Hepatocyte (in vitro differentiated cells): ENCODE measurements at regions not wholly inside any gene's neighbourhood (a gene's known extent, or its start where the extent isn't known, plus 50 kb on each side); places are given as distances from the start of the nearest gene placed in this dataset.

Experiments used
- DNase-seq: peaks from one replicate; pipeline ENCODE4 v3.0.0-alpha.2; 2016; ENCODE audit warnings: low spot score
- H2AFZ ChIP-seq: fragments of 200-600 bp; sonication (generic); 2 replicates; pipeline ENCODE4 v1.6.0; 2016; ENCODE audit warnings: antibody characterized with exemption, mild to moderate bottlenecking
- H3K27ac ChIP-seq: fragments of 200-600 bp; sonication (generic); 2 replicates; pipeline ENCODE4 v1.5.1; 2016; ENCODE audit warnings: mild to moderate bottlenecking
- H3K27me3 ChIP-seq: fragments of 200-600 bp; sonication (generic); 2 replicates; pipeline ENCODE4 v1.6.1; 2016
- H3K36me3 ChIP-seq: fragments of 200-600 bp; sonication (generic); replicated peaks from 2 replicates; pipeline ENCODE4 v1.5.1; 2016; ENCODE audit warnings: low read depth; ENCODE audit not compliant: insufficient read depth
- H3K4me1 ChIP-seq: fragments of 200-600 bp; sonication (generic); 2 replicates; pipeline ENCODE4 v1.5.1; 2016; ENCODE audit warnings: mild to moderate bottlenecking, moderate library complexity; ENCODE audit not compliant: insufficient read depth
- H3K4me2 ChIP-seq: fragments of 200-600 bp; sonication (generic); 2 replicates; pipeline ENCODE4 v1.6.0; 2016
- H3K4me3 ChIP-seq: fragments of 200-600 bp; sonication (generic); 2 replicates; pipeline ENCODE4 v1.5.1; 2016; ENCODE audit warnings: mild to moderate bottlenecking
- H3K79me2 ChIP-seq: fragments of 200-600 bp; sonication (generic); 2 replicates; pipeline ENCODE4 v1.6.0; 2017; ENCODE audit warnings: mild to moderate bottlenecking
- H3K9me2 ChIP-seq: fragments of 200-600 bp; sonication (generic); replicated peaks from 2 replicates; pipeline ENCODE4 v1.6.0; 2017; ENCODE audit warnings: mild to moderate bottlenecking; ENCODE audit not compliant: insufficient read depth
- H3K9me3 ChIP-seq: fragments of 200-600 bp; sonication (generic); 2 replicates; pipeline ENCODE4 v1.5.1; 2016; ENCODE audit warnings: low read depth, mild to moderate bottlenecking
- H4K20me1 ChIP-seq: fragments of 200-600 bp; sonication (generic); 2 replicates; pipeline ENCODE4 v1.6.0; 2016; ENCODE audit warnings: mild to moderate bottlenecking; ENCODE audit not compliant: insufficient read depth, poor library complexity, severe bottlenecking
- EZH2 ChIP-seq: fragments of 200-600 bp; sonication (generic); IDR thresholded peaks from 2 replicates; pipeline ENCODE4 v1.6.1; 2016; ENCODE audit warnings: antibody characterized with exemption, mild to moderate bottlenecking, borderline replicate concordance
- EZH2phosphoT487 ChIP-seq: fragments of 200-600 bp; sonication (generic); IDR thresholded peaks from one replicate; pipeline ENCODE4 v1.6.1; 2018; ENCODE audit warnings: antibody characterized with exemption, mild to moderate bottlenecking, low read depth, moderate library complexity; ENCODE audit not compliant: unreplicated experiment, severe bottlenecking
- WGBS: methylation state at CpG from one replicate; pipeline ENCODE4 v1.1.6; 2016; ENCODE audit warnings: low lambda C conversion rate; ENCODE audit errors: missing lambda C conversion rate; 5-methylcytosine and 5-hydroxymethylcytosine counted together
- TF ChIP-seq, protein P1 (sequence below): fragments of 200-600 bp; sonication (generic); IDR thresholded peaks from 2 replicates; pipeline ENCODE4 v1.5.1; 2016; ENCODE audit warnings: antibody characterized with exemption, mild to moderate bottlenecking; ENCODE audit not compliant: poor library complexity

DNA sequence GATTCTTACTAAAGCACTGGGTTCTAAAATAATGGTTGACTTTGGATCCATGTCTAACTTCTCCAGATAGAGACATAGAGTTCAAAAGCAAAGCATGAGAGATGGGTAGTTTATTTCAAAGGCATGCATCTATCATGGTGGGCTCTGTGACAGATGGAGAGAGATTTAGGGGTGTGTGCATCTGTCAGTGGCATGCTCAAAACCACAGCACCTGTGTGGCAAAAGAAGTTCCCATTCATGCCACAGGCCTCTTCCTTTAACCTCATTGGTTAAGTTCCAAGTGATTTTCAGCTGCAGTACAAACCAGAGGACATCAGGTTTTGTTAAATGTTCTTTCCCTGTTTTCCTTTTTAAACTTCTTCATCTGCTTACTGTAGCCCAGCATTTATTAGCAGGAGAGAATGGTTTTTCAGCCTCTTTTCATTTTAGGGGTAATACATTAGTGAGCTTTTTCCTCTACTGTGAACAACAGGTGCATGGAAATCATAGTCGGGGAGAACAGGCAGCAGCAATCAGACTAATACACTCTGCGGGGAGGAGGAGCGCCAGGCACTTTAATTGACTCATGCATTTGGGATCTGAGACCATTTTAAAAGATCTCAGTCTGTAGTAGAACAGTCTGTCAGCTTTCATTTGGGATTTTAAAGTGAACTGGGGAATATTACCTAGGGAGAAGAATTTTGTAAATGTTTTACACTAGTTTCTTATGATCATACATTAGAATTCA, 52.4 kb upstream of the UPP2 start:
- Histone ChIP-seq H3K27ac (no peak overlapping the region), H3K27me3 (no peaks in the 10 kb centered on the region), H3K36me3 (no peaks in the 10 kb centered on the region), H2AFZ (no peak overlapping the region), H3K79me2 (no peaks in the 10 kb centered on the region), H3K9me2 (no peaks in the 10 kb centered on the region), H3K9me3 (no peaks in the 10 kb centered on the region), H4K20me1 (no peaks in the 10 kb centered on the region), H3K4me1 (no peaks in the 10 kb centered on the region), H3K4me3 (no peak overlapping the region), H3K4me2 (no peak overlapping the region)
- WGBS = 74% methylated on average over 3 of the region's 3 CpGs
- no peak for DNase-seq
- no peak for TF ChIP-seq EZH2
- TF ChIP-seq, protein P1, sequence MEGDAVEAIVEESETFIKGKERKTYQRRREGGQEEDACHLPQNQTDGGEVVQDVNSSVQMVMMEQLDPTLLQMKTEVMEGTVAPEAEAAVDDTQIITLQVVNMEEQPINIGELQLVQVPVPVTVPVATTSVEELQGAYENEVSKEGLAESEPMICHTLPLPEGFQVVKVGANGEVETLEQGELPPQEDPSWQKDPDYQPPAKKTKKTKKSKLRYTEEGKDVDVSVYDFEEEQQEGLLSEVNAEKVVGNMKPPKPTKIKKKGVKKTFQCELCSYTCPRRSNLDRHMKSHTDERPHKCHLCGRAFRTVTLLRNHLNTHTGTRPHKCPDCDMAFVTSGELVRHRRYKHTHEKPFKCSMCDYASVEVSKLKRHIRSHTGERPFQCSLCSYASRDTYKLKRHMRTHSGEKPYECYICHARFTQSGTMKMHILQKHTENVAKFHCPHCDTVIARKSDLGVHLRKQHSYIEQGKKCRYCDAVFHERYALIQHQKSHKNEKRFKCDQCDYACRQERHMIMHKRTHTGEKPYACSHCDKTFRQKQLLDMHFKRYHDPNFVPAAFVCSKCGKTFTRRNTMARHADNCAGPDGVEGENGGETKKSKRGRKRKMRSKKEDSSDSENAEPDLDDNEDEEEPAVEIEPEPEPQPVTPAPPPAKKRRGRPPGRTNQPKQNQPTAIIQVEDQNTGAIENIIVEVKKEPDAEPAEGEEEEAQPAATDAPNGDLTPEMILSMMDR = no peak
- TF ChIP-seq EZH2phosphoT487 = no peak

DNA sequence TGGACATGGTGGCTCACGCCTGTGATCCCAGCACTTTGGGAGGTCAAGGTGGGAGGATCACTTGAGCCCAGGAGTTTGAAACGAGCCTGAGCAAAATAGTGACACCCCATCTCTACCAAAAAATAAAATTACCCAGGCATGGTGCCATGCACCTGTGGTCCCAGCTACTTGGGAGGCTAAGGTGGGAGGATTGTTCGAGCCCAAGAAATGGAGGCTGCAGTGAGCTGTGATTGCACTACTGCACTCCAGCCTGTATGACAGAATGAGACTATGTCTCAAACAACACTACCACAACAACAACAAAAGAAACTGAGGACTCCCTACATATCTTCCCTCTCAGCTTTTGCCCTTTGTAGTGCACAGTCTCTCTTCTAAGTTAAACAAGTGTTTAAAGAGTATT, 53.3 kb upstream of the UPP2 start:
- Histone ChIP-seq H3K4me1 (no peaks in the 10 kb centered on the region), H3K27ac (no peak overlapping the region), H3K9me2 (no peaks in the 10 kb centered on the region), H3K4me3 (no peak overlapping the region), H2AFZ (no peak overlapping the region), H3K9me3 (no peaks in the 10 kb centered on the region), H3K79me2 (no peaks in the 10 kb centered on the region), H3K4me2 (no peak overlapping the region), H3K27me3 (no peaks in the 10 kb centered on the region), H3K36me3 (no peaks in the 10 kb centered on the region), H4K20me1 (no peaks in the 10 kb centered on the region)
- WGBS = 95% methylated on average over 3 of the region's 3 CpGs
- TF ChIP-seq EZH2 = no peak
- TF ChIP-seq, protein P1 = no peak
- no peak for TF ChIP-seq EZH2phosphoT487
- DNase-seq = no peak

DNA sequence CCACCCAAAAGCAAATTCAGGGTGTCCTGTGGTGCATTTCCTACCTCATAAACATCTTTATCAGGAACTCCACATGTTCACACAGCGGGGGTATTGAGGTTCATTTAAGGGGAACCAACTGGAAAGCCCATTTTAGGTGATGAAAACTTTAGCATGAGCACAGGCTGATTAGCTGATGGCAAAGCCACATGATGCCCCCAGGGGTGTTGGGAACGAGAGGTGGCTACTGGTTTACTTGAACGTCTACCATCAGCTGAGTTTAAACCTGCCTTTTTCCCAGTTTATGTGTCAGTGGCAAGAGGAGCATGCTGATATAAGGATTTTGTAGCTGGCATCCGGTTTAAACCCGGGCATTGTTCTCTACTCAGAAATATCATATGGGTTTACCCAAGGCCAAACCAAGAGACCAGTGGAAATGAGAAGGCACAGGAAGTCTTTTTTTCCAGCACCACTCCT, 54.5 kb upstream of the UPP2 start:
- TF ChIP-seq EZH2 (no peak), EZH2phosphoT487 (no peak)
- TF ChIP-seq, protein P1 = no peak
- Histone ChIP-seq H3K79me2 (no peaks in the 10 kb centered on the region), H2AFZ (no peak overlapping the region), H3K9me3 (no peaks in the 10 kb centered on the region), H3K27me3 (no peaks in the 10 kb centered on the region), H3K4me2 (no peak overlapping the region), H3K27ac (no peak overlapping the region), H3K4me1 (no peaks in the 10 kb centered on the region), H3K4me3 (no peak overlapping the region), H4K20me1 (no peaks in the 10 kb centered on the region), H3K36me3 (no peaks in the 10 kb centered on the region), H3K9me2 (no peaks in the 10 kb centered on the region)
- WGBS = 76% methylated on average over 5 of the region's 5 CpGs
- no peak for DNase-seq
